ENCODE measurements at regions not wholly inside any gene's neighbourhood (a gene's known extent, or its start where the extent isn't known, plus 50 kb on each side); places are given as distances from the start of the nearest gene placed in this dataset.

GRCh38 chr13:44184740-44185139 lies 188.9 kb upstream of the SERP2 start:
- in situ Hi-C loops (cut with HindIII; ENCODE audit: low sequenced_read_pairs): no loop called here
- no peak for DNase-seq (ENCODE audit: low spot score)

- in situ Hi-C loops (cut with HindIII; ENCODE audit: low sequenced_read_pairs): no loop called here
- no peak for DNase-seq (ENCODE audit: low spot score)
Observed at GRCh38 chr13:44188257-44188656, 185.4 kb upstream of the SERP2 start.

- in situ Hi-C loops (cut with HindIII; ENCODE audit: low sequenced_read_pairs): no loop called here
- DNase-seq (ENCODE audit: low spot score): no peak
Observed at GRCh38 chr13:44189085-44189484, 184.5 kb upstream of the SERP2 start.

- no peak for DNase-seq (ENCODE audit: low spot score)
- in situ Hi-C loops (cut with HindIII; ENCODE audit: low sequenced_read_pairs): no loop called here
Observed at GRCh38 chr13:44191103-44191502, 182.5 kb upstream of the SERP2 start.

GRCh38 chr13:44191504-44192171 lies 182.0 kb upstream of the SERP2 start:
- peak; percentile 94 for DNase-seq (ENCODE audit: low spot score)
- in situ Hi-C loops (cut with HindIII; ENCODE audit: low sequenced_read_pairs): no loop called here

- in situ Hi-C loops (cut with HindIII; ENCODE audit: low sequenced_read_pairs): no loop called here
- no peak for DNase-seq (ENCODE audit: low spot score)
Observed at GRCh38 chr13:44193731-44194130, 179.9 kb upstream of the SERP2 start.

- no peak for DNase-seq (ENCODE audit: low spot score)
- in situ Hi-C loops (cut with HindIII; ENCODE audit: low sequenced_read_pairs): no loop called here
Observed at GRCh38 chr13:44195245-44195644, 178.4 kb upstream of the SERP2 start.

GRCh38 chr13:44196196-44196751 lies 177.3 kb upstream of the SERP2 start:
- in situ Hi-C loops (cut with HindIII; ENCODE audit: low sequenced_read_pairs): no loop called here

GRCh38 chr13:44197791-44198770 lies 175.5 kb upstream of the SERP2 start:
- in situ Hi-C loops (cut with HindIII; ENCODE audit: low sequenced_read_pairs): no loop called here
- DNase-seq (ENCODE audit: low spot score): no peak

More at GRCh38 chr13:44196196-44196751, 177.3 kb upstream of the SERP2 start:
- DNase-seq (ENCODE audit: low spot score): no peak

GRCh38 chr13:44198826-44199225 lies 174.8 kb upstream of the SERP2 start:
- in situ Hi-C loops (cut with HindIII; ENCODE audit: low sequenced_read_pairs): no loop called here
- DNase-seq (ENCODE audit: low spot score): no peak

GRCh38 chr13:44199627-44200207 lies 173.9 kb upstream of the SERP2 start:
- DNase-seq (ENCODE audit: low spot score): no peak
- in situ Hi-C loops (cut with HindIII; ENCODE audit: low sequenced_read_pairs): no loop called here

GRCh38 chr13:44206434-44206833 lies 167.2 kb upstream of the SERP2 start:
- in situ Hi-C loops (cut with HindIII; ENCODE audit: low sequenced_read_pairs): no loop called here
- DNase-seq (ENCODE audit: low spot score): no peak

GRCh38 chr13:44207476-44207875 lies 166.1 kb upstream of the SERP2 start:
- in situ Hi-C loops (cut with HindIII; ENCODE audit: low sequenced_read_pairs): no loop called here

GRCh38 chr13:44210525-44210924 lies 163.1 kb upstream of the SERP2 start:
- in situ Hi-C loops (cut with HindIII; ENCODE audit: low sequenced_read_pairs): no loop called here
- DNase-seq (ENCODE audit: low spot score): no peak

More at GRCh38 chr13:44207476-44207875, 166.1 kb upstream of the SERP2 start:
- DNase-seq (ENCODE audit: low spot score): no peak

GRCh38 chr13:44211286-44211685 lies 162.3 kb upstream of the SERP2 start:
- in situ Hi-C loops (cut with HindIII; ENCODE audit: low sequenced_read_pairs): no loop called here
- peak; percentile 33 for DNase-seq (ENCODE audit: low spot score)

- in situ Hi-C loops (cut with HindIII; ENCODE audit: low sequenced_read_pairs): no loop called here
- DNase-seq (ENCODE audit: low spot score): no peak
Observed at GRCh38 chr13:44211704-44212346, 161.8 kb upstream of the SERP2 start.

GRCh38 chr13:44212633-44213396 lies 160.8 kb upstream of the SERP2 start:
- in situ Hi-C loops (cut with HindIII; ENCODE audit: low sequenced_read_pairs): no loop called here
- DNase-seq (ENCODE audit: low spot score): no peak

- DNase-seq (ENCODE audit: low spot score): no peak
- in situ Hi-C loops (cut with HindIII; ENCODE audit: low sequenced_read_pairs): no loop called here
Observed at GRCh38 chr13:44218501-44219240, 155.0 kb upstream of the SERP2 start.

Data from G401 (cell line).